ENCODE measurements at regions not wholly inside any gene's neighbourhood (a gene's known extent, or its start where the extent isn't known, plus 50 kb on each side); places are given as distances from the start of the nearest gene placed in this dataset.

- no peak for DNase-seq (ENCODE audit: low read depth in 2 of 2)
These were observed 175.2 kb upstream of the SALL1 start for GRCh38 chr16:51326131-51326856.

- DNase-seq (ENCODE audit: low read depth in 2 of 2) = no peak
These were observed 170.2 kb upstream of the SALL1 start for GRCh38 chr16:51321251-51321650.

GRCh38 chr16:51317575-51317974 is 166.5 kb upstream of the SALL1 start:
- DNase-seq (ENCODE audit: low read depth in 2 of 2) = no peak

- no peak for DNase-seq (ENCODE audit: low read depth in 2 of 2)
These were observed 162.1 kb upstream of the SALL1 start for GRCh38 chr16:51313198-51313597.

- no peak for DNase-seq (ENCODE audit: low read depth in 2 of 2)
These were observed 161.5 kb upstream of the SALL1 start for GRCh38 chr16:51312363-51313150.

- DNase-seq (ENCODE audit: low read depth in 2 of 2) = no peak
These were observed 159.1 kb upstream of the SALL1 start for GRCh38 chr16:51310159-51310558.

- no peak for DNase-seq (ENCODE audit: low read depth in 2 of 2)
These were observed 156.0 kb upstream of the SALL1 start for GRCh38 chr16:51306886-51307595.

GRCh38 chr16:51306116-51306515 is 155.0 kb upstream of the SALL1 start:
- DNase-seq (ENCODE audit: low read depth in 2 of 2) = no peak

- no peak for DNase-seq (ENCODE audit: low read depth in 2 of 2)
These were observed 154.3 kb upstream of the SALL1 start for GRCh38 chr16:51305337-51305736.

- DNase-seq (ENCODE audit: low read depth in 2 of 2) = no peak
These were observed 151.0 kb upstream of the SALL1 start for GRCh38 chr16:51302042-51302441.

GRCh38 chr16:51298800-51299199 is 147.7 kb upstream of the SALL1 start:
- DNase-seq (ENCODE audit: low read depth in 2 of 2) = no peak

- DNase-seq (ENCODE audit: low read depth in 2 of 2) = no peak
These were observed 139.6 kb upstream of the SALL1 start for GRCh38 chr16:51290442-51291285.

GRCh38 chr16:51289336-51289735 is 138.3 kb upstream of the SALL1 start:
- no peak for DNase-seq (ENCODE audit: low read depth in 2 of 2)

GRCh38 chr16:51287121-51287755 is 136.2 kb upstream of the SALL1 start:
- no peak for DNase-seq (ENCODE audit: low read depth in 2 of 2)

- DNase-seq (ENCODE audit: low read depth in 2 of 2) = no peak
These were observed 135.2 kb upstream of the SALL1 start for GRCh38 chr16:51286272-51286671.

- DNase-seq (ENCODE audit: low read depth in 2 of 2) = no peak
These were observed 125.3 kb upstream of the SALL1 start for GRCh38 chr16:51276336-51276735.

GRCh38 chr16:51272420-51272819 is 121.3 kb upstream of the SALL1 start:
- no peak for DNase-seq (ENCODE audit: low read depth in 2 of 2)

GRCh38 chr16:51271156-51271701 is 120.2 kb upstream of the SALL1 start:
- DNase-seq (ENCODE audit: low read depth in 2 of 2) = no peak

- no peak for DNase-seq (ENCODE audit: low read depth in 2 of 2)
These were observed 117.2 kb upstream of the SALL1 start for GRCh38 chr16:51268237-51268636.

GRCh38 chr16:51267681-51268080 is 116.6 kb upstream of the SALL1 start:
- no peak for DNase-seq (ENCODE audit: low read depth in 2 of 2)

GRCh38 chr16:51262428-51262827 is 111.4 kb upstream of the SALL1 start:
- no peak for DNase-seq (ENCODE audit: low read depth in 2 of 2)
